NB4 (cell line): ENCODE measurements at regions not wholly inside any gene's neighbourhood (a gene's known extent, or its start where the extent isn't known, plus 50 kb on each side); places are given as distances from the start of the nearest gene placed in this dataset.

Experiments
- DNase-seq: peaks from one replicate; pipeline ENCODE4 v3.0.0; 2010; ENCODE audit warnings: low read depth
- H3K4me3 ChIP-seq: one replicate; pipeline ENCODE4 v1.5.1; 2011; ENCODE audit warnings: mild to moderate bottlenecking, low read depth, low read length, moderate library complexity
- CTCF ChIP-seq: IDR thresholded peaks from one replicate; pipeline ENCODE4 v1.5.1; 2012; ENCODE audit warnings: low read depth, low read length
- MAX ChIP-seq: IDR thresholded peaks from 2 replicates; pipeline ENCODE4 v1.6.1; 2011; ENCODE audit warnings: low read depth, low read length
- MYC ChIP-seq: IDR thresholded peaks from 2 replicates; pipeline ENCODE4 v1.6.1; 2011; ENCODE audit warnings: low read depth, low read length
- POLR2A ChIP-seq: IDR thresholded peaks from 2 replicates; pipeline ENCODE4 v1.6.1; 2011; ENCODE audit warnings: mild to moderate bottlenecking; ENCODE audit not compliant: insufficient read length; ENCODE audit errors: extremely low read depth

- peak; percentile 6 for DNase-seq
- H3K4me3 ChIP-seq, result no peak overlapping the region
- no peak for TF ChIP-seq MYC
- TF ChIP-seq MAX, result no peak
- TF ChIP-seq CTCF, result no peak
- TF ChIP-seq POLR2A, result no peak
These were observed 214.1 kb upstream of the CTNNB1 start for GRCh38 chr3:40985195-40985594.

GRCh38 chr3:40988468-40988867 lies 210.8 kb upstream of the CTNNB1 start:
- no peak overlapping the region for H3K4me3 ChIP-seq
- no peak for DNase-seq
- TF ChIP-seq POLR2A (no peak), MAX (no peak), CTCF (no peak), MYC (no peak)

GRCh38 chr3:40989141-40990061 lies 209.9 kb upstream of the CTNNB1 start:
- H3K4me3 ChIP-seq, result no peak overlapping the region
- no peak for TF ChIP-seq MAX
- DNase-seq, result no peak

GRCh38 chr3:40990062-40990456 lies 209.2 kb upstream of the CTNNB1 start:
- DNase-seq, result no peak
- TF ChIP-seq POLR2A (no peak), MYC (no peak), CTCF (no peak), MAX (no peak)
- H3K4me3 ChIP-seq, result no peak overlapping the region

GRCh38 chr3:40992023-40992422 lies 207.3 kb upstream of the CTNNB1 start:
- TF ChIP-seq MAX (no peak), CTCF (no peak), MYC (no peak), POLR2A (no peak)
- DNase-seq, result no peak

GRCh38 chr3:40994611-40995010 lies 204.7 kb upstream of the CTNNB1 start:
- H3K4me3 ChIP-seq, result no peak overlapping the region
- no peak for DNase-seq
- TF ChIP-seq CTCF (no peak), POLR2A (no peak), MAX (no peak), MYC (no peak)

More at GRCh38 chr3:40992023-40992422, 207.3 kb upstream of the CTNNB1 start:
- no peak overlapping the region for H3K4me3 ChIP-seq
